HCT116 (cell line): ENCODE measurements at regions not wholly inside any gene's neighbourhood (a gene's known extent, or its start where the extent isn't known, plus 50 kb on each side); places are given as distances from the start of the nearest gene placed in this dataset.
A peak's percentile ranks its signal among the peaks of the same experiment; 100 is the strongest.

Source experiments
- ATAC-seq: fragments of 200-7000 bp; cut with Tn5 transposase; 2 replicates; pipeline ENCODE4 v1.9.1; 2020; ENCODE audit warnings: mild to moderate bottlenecking, moderate library complexity
- BruUV-seq: library from RNA; stranded (reverse); fragments of 400-500 nt; replicated peaks from 2 replicates; lab custom pipeline; 2021; lab: Mats Ljungman, UMichigan
- CTCF ChIA-PET: fragments of 300-600 bp; sonication (Branson Sonifier 250); formaldehyde crosslinking; loops from one replicate; lab custom pipeline; 2021; ENCODE audit warnings: antibody characterized with exemption; lab: Charles Lee
- POLR2A ChIA-PET: fragments of 300-600, 350-600 bp; sonication (Branson Sonifier 250); formaldehyde crosslinking; loops from one replicate; lab custom pipeline; 2021; ENCODE audit warnings: antibody characterized with exemption; lab: Charles Lee
- RAD21 ChIA-PET, 2 experiments: fragments of 300-600 bp; sonication (Branson Sonifier 250); formaldehyde crosslinking; loops; one replicate each; lab custom pipeline; 2023; ENCODE audit warnings: low total read pairs in 2 of 2; ENCODE audit not compliant: uncharacterized antibody in 2 of 2, unreplicated experiment in 2 of 2, low non-redundant PET in 1 of 2; lab: Charles Lee
- DNase-seq: peaks from one replicate; pipeline ENCODE4 v3.0.0-alpha.2; 2010; ENCODE audit warnings: low read depth, low spot score
- H2AFZ ChIP-seq: fragments of 200-600 bp; shearing (Covaris generic), sonication (generic); 2 replicates; pipeline ENCODE4 v1.6.1; 2017; ENCODE audit warnings: low read depth, mixed run types, mixed read lengths, antibody characterized with exemption, low read length; ENCODE audit not compliant: poor library complexity, severe bottlenecking
- H3K27ac ChIP-seq: 2 replicates; pipeline ENCODE4 v1.5.1; 2012; ENCODE audit warnings: low read depth, low read length
- H3K27me3 ChIP-seq: fragments of 200-600 bp; sonication (generic); 2 replicates; pipeline ENCODE4 v1.6.1; 2016; ENCODE audit warnings: mixed run types, low read length, mixed read lengths; ENCODE audit not compliant: insufficient read depth
- H3K36me3 ChIP-seq, 2 experiments: fragments of 200-500 bp in 1 of 2; fragments of 200-600 bp in 1 of 2; sonication (Bioruptor generic) in 1 of 2; sonication (generic) in 1 of 2; 2 replicates each; pipeline versions ENCODE4 v1.5.1 to v1.6.1; 2014 to 2016; ENCODE audit warnings: low read length in 2 of 2, inconsistent platforms in 1 of 2, mixed read lengths in 1 of 2, mixed run types in 1 of 2; ENCODE audit not compliant: insufficient read depth in 2 of 2, control insufficient read depth in 1 of 2
- H3K4me1 ChIP-seq, 2 experiments: fragments of 200-600 bp in 1 of 2; sonication (generic) in 1 of 2; 2 replicates each; pipeline versions ENCODE4 v1.5.1 to v1.6.1; 2012 to 2017; ENCODE audit warnings: low read length in 2 of 2, inconsistent platforms in 1 of 2, mild to moderate bottlenecking in 1 of 2, mixed read lengths in 1 of 2, mixed run types in 1 of 2, moderate library complexity in 1 of 2; ENCODE audit not compliant: insufficient read depth in 2 of 2, control insufficient read depth in 1 of 2
- H3K4me2 ChIP-seq: fragments of 200-600 bp; sonication (generic); 2 replicates; pipeline ENCODE4 v1.6.1; 2017; ENCODE audit warnings: mixed run types, low read length, mixed read lengths
- H3K4me3 ChIP-seq, 2 experiments: fragments of 200-600 bp in 1 of 2; sonication (generic) in 1 of 2; replicated peaks in 1 of 2; 2 replicates each; pipeline ENCODE4 v1.5.1; 2011 to 2016; ENCODE audit warnings: low read length in 2 of 2, control low read depth in 1 of 2, low read depth in 1 of 2, mild to moderate bottlenecking in 1 of 2, mixed read lengths in 1 of 2, mixed run types in 1 of 2
- H3K79me2 ChIP-seq: fragments of 200-600 bp; sonication (generic); 2 replicates; pipeline ENCODE4 v1.6.1; 2017; ENCODE audit warnings: mild to moderate bottlenecking, mixed run types, low read length, moderate library complexity, mixed read lengths; ENCODE audit not compliant: insufficient read depth
- H3K9ac ChIP-seq: fragments of 200-600 bp; sonication (generic); 2 replicates; pipeline ENCODE4 v1.6.1; 2016; ENCODE audit warnings: low read length, mixed read lengths
- H3K9me2 ChIP-seq: fragments of 200-600 bp; sonication (generic), shearing (Covaris generic); 2 replicates; pipeline ENCODE4 v1.6.1; 2017; ENCODE audit warnings: mixed run types, mild to moderate bottlenecking, moderate library complexity; ENCODE audit not compliant: insufficient read depth
- H3K9me3 ChIP-seq, 2 experiments: fragments of 200-500 bp in 1 of 2; fragments of 200-600 bp in 1 of 2; sonication (Bioruptor generic) in 1 of 2; sonication (generic) in 1 of 2; 2 replicates each; pipeline ENCODE4 v1.6.1; 2014 to 2017; ENCODE audit warnings: low read length in 2 of 2, mixed read lengths in 2 of 2, inconsistent platforms in 1 of 2, low read depth in 1 of 2, mild to moderate bottlenecking in 1 of 2, mixed run types in 1 of 2, moderate library complexity in 1 of 2; ENCODE audit not compliant: control insufficient read depth in 1 of 2, insufficient read depth in 1 of 2
- H4K20me1 ChIP-seq: fragments of 200-600 bp; sonication (generic), shearing (Covaris generic); 2 replicates; pipeline ENCODE4 v1.6.1; 2017; ENCODE audit warnings: mixed run types, mild to moderate bottlenecking, moderate library complexity; ENCODE audit not compliant: insufficient read depth
- CEBPB ChIP-seq: IDR thresholded peaks from 2 replicates; pipeline ENCODE4 v1.6.1; 2012; ENCODE audit warnings: low read depth
- FOSL1 ChIP-seq: IDR thresholded peaks from 2 replicates; pipeline ENCODE4 v1.6.1; 2012; ENCODE audit warnings: low read depth
- JUND ChIP-seq: IDR thresholded peaks from 2 replicates; pipeline ENCODE4 v1.6.1; 2012
- ZFX ChIP-seq: fragments of 450-650 bp; IDR thresholded peaks from 2 replicates; pipeline ENCODE4 v1.6.1; 2017
- ZNF274 ChIP-seq: fragments of 200-500 bp; sonication (Bioruptor generic); IDR thresholded peaks from 2 replicates; pipeline ENCODE4 v1.6.1; 2014; ENCODE audit warnings: mild to moderate bottlenecking, low read depth, low read length, inconsistent platforms
- intact Hi-C: fragments of 100-400 bp; cut with micrococcal nuclease; formaldehyde crosslinking; loops from 2 replicates; pipeline ENCODE4 v1.10.0; 2022
- TF ChIP-seq, protein P1 (sequence below), 3 experiments: fragments of 200-600 bp in 1 of 3; sonication (generic) in 1 of 3; IDR thresholded peaks in 2 of 3; conservative IDR thresholded peaks in 1 of 3; 2 replicates each; pipeline ENCODE4 v1.5.1; 2012 to 2017; ENCODE audit warnings: low read depth in 2 of 3, low read length in 2 of 3, antibody characterized with exemption in 1 of 3, borderline replicate concordance in 1 of 3, control low read depth in 1 of 3, mild to moderate bottlenecking in 1 of 3, mixed read lengths in 1 of 3, mixed run types in 1 of 3, moderate library complexity in 1 of 3; ENCODE audit not compliant: insufficient read depth in 1 of 3
- TF ChIP-seq, protein P2 (sequence below): IDR thresholded peaks from 2 replicates; pipeline ENCODE4 v1.6.1; 2011; ENCODE audit warnings: mild to moderate bottlenecking, low read length, moderate library complexity; ENCODE audit not compliant: insufficient replicate concordance; ENCODE audit errors: extremely low read depth

DNA sequence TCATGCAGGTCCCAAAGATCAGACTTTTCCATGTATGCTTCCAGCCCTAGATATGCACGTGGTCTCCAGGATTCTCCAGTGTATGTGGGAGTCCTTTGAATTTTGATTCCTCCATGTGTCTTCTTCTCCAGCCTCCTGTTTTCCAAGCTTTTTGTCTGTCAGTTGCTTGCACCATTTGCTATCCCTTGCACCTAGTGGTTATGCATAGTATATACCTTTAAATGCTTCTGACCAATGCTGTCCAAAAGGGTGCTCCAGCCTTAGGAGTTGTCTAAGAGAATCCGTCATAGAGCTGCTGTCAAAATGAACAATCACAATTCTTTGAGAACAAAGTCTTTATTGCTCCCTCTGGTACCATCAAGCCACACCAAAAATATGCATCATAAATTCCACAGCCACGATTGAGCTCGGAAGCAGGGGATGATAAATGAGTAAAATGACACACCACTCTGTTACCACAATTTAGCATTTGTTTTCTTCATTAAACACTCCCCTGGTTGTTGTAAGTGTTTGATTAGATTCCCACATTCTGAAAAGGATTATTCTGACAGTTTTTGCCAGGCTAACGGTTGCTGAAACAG is 706.2 kb upstream of the GJE1 start:
- ChIA-PET RAD21 (no interaction called here), POLR2A (no interaction called here), CTCF (no interaction called here)
- Histone ChIP-seq H2AFZ (peak overlapping the region; percentile 76), H3K36me3 (no peaks in the 10 kb centered on the region), H4K20me1 (no peaks in the 10 kb centered on the region), H3K4me3 (no peak overlapping the region), H3K27me3 (no peaks in the 10 kb centered on the region), H3K9me2 (no peaks in the 10 kb centered on the region), H3K27ac (no peak overlapping the region), H3K9me3 (no peaks in the 10 kb centered on the region), H3K4me1 (peaks cover 0 to 4% of the 10 kb centered on the region in 2 experiments; a peak in 2 of 4 replicates), H3K4me2 (no peak overlapping the region), H3K79me2 (no peaks in the 10 kb centered on the region), H3K9ac (no peak overlapping the region)
- DNase-seq (no peak), ATAC-seq (peak; percentile 58)
- BruUV-seq = no TSS peak
- intact Hi-C loops = no loop called here
- no peak for TF ChIP-seq ZFX
- TF ChIP-seq, protein P1, sequence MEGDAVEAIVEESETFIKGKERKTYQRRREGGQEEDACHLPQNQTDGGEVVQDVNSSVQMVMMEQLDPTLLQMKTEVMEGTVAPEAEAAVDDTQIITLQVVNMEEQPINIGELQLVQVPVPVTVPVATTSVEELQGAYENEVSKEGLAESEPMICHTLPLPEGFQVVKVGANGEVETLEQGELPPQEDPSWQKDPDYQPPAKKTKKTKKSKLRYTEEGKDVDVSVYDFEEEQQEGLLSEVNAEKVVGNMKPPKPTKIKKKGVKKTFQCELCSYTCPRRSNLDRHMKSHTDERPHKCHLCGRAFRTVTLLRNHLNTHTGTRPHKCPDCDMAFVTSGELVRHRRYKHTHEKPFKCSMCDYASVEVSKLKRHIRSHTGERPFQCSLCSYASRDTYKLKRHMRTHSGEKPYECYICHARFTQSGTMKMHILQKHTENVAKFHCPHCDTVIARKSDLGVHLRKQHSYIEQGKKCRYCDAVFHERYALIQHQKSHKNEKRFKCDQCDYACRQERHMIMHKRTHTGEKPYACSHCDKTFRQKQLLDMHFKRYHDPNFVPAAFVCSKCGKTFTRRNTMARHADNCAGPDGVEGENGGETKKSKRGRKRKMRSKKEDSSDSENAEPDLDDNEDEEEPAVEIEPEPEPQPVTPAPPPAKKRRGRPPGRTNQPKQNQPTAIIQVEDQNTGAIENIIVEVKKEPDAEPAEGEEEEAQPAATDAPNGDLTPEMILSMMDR (IDR thresholded peaks at IDR 0.05 in 2 of 3, conservative IDR thresholded peaks at IDR 0.05 in 1 of 3; ENCODE audit: borderline replicate concordance in 1 of 3, insufficient read depth in 1 of 3, low read depth in 2 of 3, low read length in 2 of 3) = peak in 2 of 3 experiments; percentile 3 to 17; a peak in 1 of 6 replicates

DNA sequence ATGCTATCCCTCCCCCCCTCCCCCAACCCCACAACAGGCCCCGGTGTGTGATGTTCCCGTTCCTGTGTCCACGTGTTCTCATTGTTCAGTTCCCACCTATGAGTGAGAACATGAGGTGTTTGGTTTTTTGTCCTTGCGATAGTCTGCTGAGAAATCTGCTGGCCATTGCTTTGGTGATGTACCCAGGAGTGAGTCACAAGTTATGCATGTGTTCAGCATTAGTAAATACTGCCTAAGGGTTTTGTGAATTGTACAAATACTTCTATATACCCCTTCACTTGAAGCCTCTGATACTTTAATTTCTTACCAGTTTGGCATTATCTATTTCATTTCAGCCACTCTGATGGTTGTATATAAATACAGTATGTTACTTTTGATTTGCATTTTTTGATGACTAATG is 711.3 kb upstream of the GJE1 start:
- peak; percentile 8 for DNase-seq
- no TSS peak for BruUV-seq
- TF ChIP-seq, protein P1 (IDR thresholded peaks at IDR 0.05 in 2 of 3, conservative IDR thresholded peaks at IDR 0.05 in 1 of 3; ENCODE audit: borderline replicate concordance in 1 of 3, insufficient read depth in 1 of 3, low read depth in 2 of 3, low read length in 2 of 3) = no peak
- TF ChIP-seq, protein P2, sequence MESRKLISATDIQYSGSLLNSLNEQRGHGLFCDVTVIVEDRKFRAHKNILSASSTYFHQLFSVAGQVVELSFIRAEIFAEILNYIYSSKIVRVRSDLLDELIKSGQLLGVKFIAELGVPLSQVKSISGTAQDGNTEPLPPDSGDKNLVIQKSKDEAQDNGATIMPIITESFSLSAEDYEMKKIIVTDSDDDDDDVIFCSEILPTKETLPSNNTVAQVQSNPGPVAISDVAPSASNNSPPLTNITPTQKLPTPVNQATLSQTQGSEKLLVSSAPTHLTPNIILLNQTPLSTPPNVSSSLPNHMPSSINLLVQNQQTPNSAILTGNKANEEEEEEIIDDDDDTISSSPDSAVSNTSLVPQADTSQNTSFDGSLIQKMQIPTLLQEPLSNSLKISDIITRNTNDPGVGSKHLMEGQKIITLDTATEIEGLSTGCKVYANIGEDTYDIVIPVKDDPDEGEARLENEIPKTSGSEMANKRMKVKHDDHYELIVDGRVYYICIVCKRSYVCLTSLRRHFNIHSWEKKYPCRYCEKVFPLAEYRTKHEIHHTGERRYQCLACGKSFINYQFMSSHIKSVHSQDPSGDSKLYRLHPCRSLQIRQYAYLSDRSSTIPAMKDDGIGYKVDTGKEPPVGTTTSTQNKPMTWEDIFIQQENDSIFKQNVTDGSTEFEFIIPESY = no peak
- TF ChIP-seq JUND (peak; percentile 19; the same call in 1 of the 2 replicates), FOSL1 (peak; percentile 36; the same call in 1 of the 2 replicates), ZNF274 (no peak), CEBPB (no peak)

More for the DNA sequence above, 711.3 kb upstream of the GJE1 start:
- peak; percentile 36 for ATAC-seq
- no peaks in the 10 kb centered on the region for H3K9me2 ChIP-seq
- ChIA-PET CTCF (no interaction called here), RAD21 (no interaction called here), POLR2A (no interaction called here)
- H3K4me2 ChIP-seq = peak overlapping the region; percentile 13; the same call in 1 of the 2 replicates
- H3K27ac ChIP-seq = no peak overlapping the region
- intact Hi-C loops = no loop called here
- H3K27me3 ChIP-seq = no peaks in the 10 kb centered on the region
- no peaks in the 10 kb centered on the region for H3K79me2 ChIP-seq
- no peaks in the 10 kb centered on the region for H4K20me1 ChIP-seq
- H3K4me3 ChIP-seq = no peak overlapping the region
- peaks cover 0 to 8% of the 10 kb centered on the region in 2 experiments; a peak in 2 of 4 replicates for H3K4me1 ChIP-seq
- H3K9ac ChIP-seq = no peak overlapping the region
- peak overlapping the region; percentile 55 for H2AFZ ChIP-seq
- no peaks in the 10 kb centered on the region for H3K9me3 ChIP-seq
- no peaks in the 10 kb centered on the region for H3K36me3 ChIP-seq
